ENCODE measurements at regions not wholly inside any gene's neighbourhood (a gene's known extent, or its start where the extent isn't known, plus 50 kb on each side); places are given as distances from the start of the nearest gene placed in this dataset.

DNA sequence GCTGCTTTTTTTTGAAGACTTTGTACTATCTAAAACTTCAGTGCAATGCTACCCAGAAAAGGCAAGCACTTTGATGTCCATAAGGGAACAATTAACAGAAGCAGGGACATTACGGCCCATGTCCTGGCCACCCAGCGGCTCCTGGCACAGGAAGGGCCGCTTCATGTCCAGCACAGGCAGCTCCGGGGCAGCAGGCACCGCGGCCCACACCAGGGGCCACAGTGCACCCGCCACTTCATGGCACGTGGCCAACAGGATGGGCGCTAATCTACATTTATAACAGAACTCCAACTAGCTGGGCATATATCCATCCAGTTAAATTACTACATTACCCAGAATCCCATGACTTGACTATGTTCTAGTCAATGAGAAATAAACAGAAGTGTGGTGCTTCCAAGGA is 198.2 kb upstream of the ID4 start (continued):
- TF ChIP-seq SUPT20H (IDR thresholded peaks at IDR 0.05; ENCODE audit: borderline replicate concordance, control insufficient read depth, low read depth, low read length) (no peak), POLR2AphosphoS5 (IDR thresholded peaks at IDR 0.05; ENCODE audit: low read length) (no peak), RUNX3 (IDR thresholded peaks at IDR 0.05; ENCODE audit: low read length) (no peak), EP300 (IDR thresholded peaks at IDR 0.05; ENCODE audit: borderline replicate concordance in 1 of 2, control insufficient read depth in 1 of 2, low read depth in 2 of 2, low read length in 2 of 2) (no peak), CBFB (IDR thresholded peaks at IDR 0.05; ENCODE audit: low read depth) (no peak), EZH2 (IDR thresholded peaks at IDR 0.05; ENCODE audit: borderline replicate concordance, control insufficient read depth, low read depth, low read length) (no peak)

DNA sequence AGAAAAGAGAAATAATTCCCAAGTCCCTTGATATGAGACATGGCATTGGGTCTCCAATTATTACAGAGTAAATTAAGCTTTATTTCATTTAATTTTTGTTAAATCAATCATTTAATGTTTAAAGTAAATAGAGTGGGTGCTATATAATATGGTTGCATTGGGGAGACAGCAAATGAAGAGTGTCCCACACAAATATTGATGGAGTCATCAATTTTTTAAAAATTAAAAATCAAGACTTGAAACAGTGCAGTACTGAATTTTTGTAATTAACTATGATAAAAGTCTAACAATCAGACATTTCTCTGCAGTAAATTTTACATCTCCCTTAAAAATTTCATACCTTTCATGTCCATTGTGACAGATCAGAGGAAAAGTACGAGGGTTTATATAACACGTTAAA is 193.9 kb upstream of the ID4 start:
- no peak for TF ChIP-seq ZSCAN29 (IDR thresholded peaks at IDR 0.05)
- TF ChIP-seq NR2F1 (conservative IDR thresholded peaks at IDR 0.05), result no peak
- TF ChIP-seq EED (IDR thresholded peaks at IDR 0.05; ENCODE audit: low read depth), result no peak
- TF ChIP-seq, protein P1, sequence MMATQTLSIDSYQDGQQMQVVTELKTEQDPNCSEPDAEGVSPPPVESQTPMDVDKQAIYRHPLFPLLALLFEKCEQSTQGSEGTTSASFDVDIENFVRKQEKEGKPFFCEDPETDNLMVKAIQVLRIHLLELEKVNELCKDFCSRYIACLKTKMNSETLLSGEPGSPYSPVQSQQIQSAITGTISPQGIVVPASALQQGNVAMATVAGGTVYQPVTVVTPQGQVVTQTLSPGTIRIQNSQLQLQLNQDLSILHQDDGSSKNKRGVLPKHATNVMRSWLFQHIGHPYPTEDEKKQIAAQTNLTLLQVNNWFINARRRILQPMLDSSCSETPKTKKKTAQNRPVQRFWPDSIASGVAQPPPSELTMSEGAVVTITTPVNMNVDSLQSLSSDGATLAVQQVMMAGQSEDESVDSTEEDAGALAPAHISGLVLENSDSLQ (IDR thresholded peaks at IDR 0.05), result no peak
- no peak for TF ChIP-seq FOS (IDR thresholded peaks at IDR 0.05; ENCODE audit: borderline replicate concordance, extremely low read depth, insufficient read length)
- TF ChIP-seq RBBP5 (conservative IDR thresholded peaks at IDR 0.05), result no peak
- TF ChIP-seq SREBF2 (IDR thresholded peaks at IDR 0.05; ENCODE audit: low read length), result no peak
- TF ChIP-seq TBL1XR1 (IDR thresholded peaks at IDR 0.05; ENCODE audit: low read depth, low read length), result no peak
- TF ChIP-seq POLR2A (IDR thresholded peaks at IDR 0.05; ENCODE audit: low read depth, low read length), result no peak
- no peak for TF ChIP-seq ZNF274 (IDR thresholded peaks at IDR 0.05; ENCODE audit: insufficient read depth, insufficient read length)
- no peak for TF ChIP-seq ZNF24 (IDR thresholded peaks at IDR 0.05)
- TF ChIP-seq KDM1A (IDR thresholded peaks at IDR 0.05; ENCODE audit: borderline replicate concordance), result no peak
- TF ChIP-seq EP300 (IDR thresholded peaks at IDR 0.05; ENCODE audit: borderline replicate concordance in 1 of 2, control insufficient read depth in 1 of 2, low read depth in 2 of 2, low read length in 2 of 2), result no peak
- TF ChIP-seq NFXL1 (IDR thresholded peaks at IDR 0.05; ENCODE audit: borderline replicate concordance), result no peak
- no peak for TF ChIP-seq SIN3A (IDR thresholded peaks at IDR 0.05; ENCODE audit: low read depth, low read length)
- TF ChIP-seq, protein P2, sequence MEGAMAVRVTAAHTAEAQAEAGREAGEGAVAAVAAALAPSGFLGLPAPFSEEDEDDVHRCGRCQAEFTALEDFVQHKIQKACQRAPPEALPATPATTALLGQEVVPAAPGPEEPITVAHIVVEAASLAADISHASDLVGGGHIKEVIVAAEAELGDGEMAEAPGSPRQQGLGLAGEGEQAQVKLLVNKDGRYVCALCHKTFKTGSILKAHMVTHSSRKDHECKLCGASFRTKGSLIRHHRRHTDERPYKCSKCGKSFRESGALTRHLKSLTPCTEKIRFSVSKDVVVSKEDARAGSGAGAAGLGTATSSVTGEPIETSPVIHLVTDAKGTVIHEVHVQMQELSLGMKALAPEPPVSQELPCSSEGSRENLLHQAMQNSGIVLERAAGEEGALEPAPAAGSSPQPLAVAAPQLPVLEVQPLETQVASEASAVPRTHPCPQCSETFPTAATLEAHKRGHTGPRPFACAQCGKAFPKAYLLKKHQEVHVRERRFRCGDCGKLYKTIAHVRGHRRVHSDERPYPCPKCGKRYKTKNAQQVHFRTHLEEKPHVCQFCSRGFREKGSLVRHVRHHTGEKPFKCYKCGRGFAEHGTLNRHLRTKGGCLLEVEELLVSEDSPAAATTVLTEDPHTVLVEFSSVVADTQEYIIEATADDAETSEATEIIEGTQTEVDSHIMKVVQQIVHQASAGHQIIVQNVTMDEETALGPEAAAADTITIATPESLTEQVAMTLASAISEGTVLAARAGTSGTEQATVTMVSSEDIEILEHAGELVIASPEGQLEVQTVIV (IDR thresholded peaks at IDR 0.05; ENCODE audit: borderline replicate concordance, partially characterized antibody), result no peak
- TF ChIP-seq, protein P3, sequence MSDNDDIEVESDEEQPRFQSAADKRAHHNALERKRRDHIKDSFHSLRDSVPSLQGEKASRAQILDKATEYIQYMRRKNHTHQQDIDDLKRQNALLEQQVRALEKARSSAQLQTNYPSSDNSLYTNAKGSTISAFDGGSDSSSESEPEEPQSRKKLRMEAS (IDR thresholded peaks at IDR 0.05; ENCODE audit: low read depth, low read length), result no peak
- TF ChIP-seq HCFC1 (IDR thresholded peaks at IDR 0.05; ENCODE audit: low read length), result no peak
- Histone ChIP-seq H4K20me1 (ENCODE audit: control insufficient read depth, insufficient read depth) (no peaks in the 10 kb centered on the region), H3K9ac (ENCODE audit: control insufficient read depth, insufficient read depth, low read length) (no peak overlapping the region), H3K27ac (ENCODE audit: control insufficient read depth, insufficient read depth) (no peak overlapping the region), H3K79me2 (ENCODE audit: control insufficient read depth, insufficient read depth, low read length) (no peaks in the 10 kb centered on the region), H3K36me3 (ENCODE audit: control insufficient read depth in 2 of 2, insufficient read depth in 2 of 2, low read length in 1 of 2) (no peaks in the 10 kb centered on the region), H3K4me2 (ENCODE audit: control insufficient read depth, insufficient read depth) (no peak overlapping the region), H3K4me3 (no peak overlapping the region), H3K4me1 (ENCODE audit: control insufficient read depth, insufficient read depth, low read length) (no peaks in the 10 kb centered on the region), H3K9me3 (replicated peaks; ENCODE audit: control insufficient read depth, insufficient read depth, low read length) (no peaks in the 10 kb centered on the region), H2AFZ (ENCODE audit: control insufficient read depth, low read depth, low read length) (no peak overlapping the region), H3K27me3 (replicated peaks in 1 of 2; ENCODE audit: control insufficient read depth in 2 of 2, insufficient read depth in 2 of 2, low read length in 1 of 2) (no peaks in the 10 kb centered on the region)
- FAIRE-seq (no peak), DNase-seq (ENCODE audit: low read depth, low spot score) (no peak), ATAC-seq (no peak)
- in situ Hi-C loops (cut with MboI), result no loop called here
- CTCF ChIA-PET, result interaction anchor here (0.6 kb wide), 2 partner anchors 311 to 661 kb away, joined by 3 read pairs; no protein-coding TSS in a partner anchor
- WGBS (ENCODE audit: insufficient coverage, insufficient replicate concordance, low lambda C conversion rate, missing lambda C conversion rate), result 25% methylated on average over 2 of the region's 2 CpGs
- intact Hi-C loops (cut with micrococcal nuclease; ENCODE audit: unreplicated experiment), result no loop called here
- no TSS peak for BruUV-seq (replicated peaks)
- SMC1A ChIA-PET (ENCODE audit: uncharacterized antibody, unreplicated experiment), result no interaction called here
- POLR2A ChIA-PET, result interaction anchor here (0.7 kb wide), 1 partner anchor 656 kb away, joined by 4 read pairs; no protein-coding TSS in a partner anchor
- RAD21 ChIA-PET (ENCODE audit: unreplicated experiment), result no interaction called here

All from GM12878 (cell line).